HUES6 (cell line): ENCODE measurements at regions not wholly inside any gene's neighbourhood (a gene's known extent, or its start where the extent isn't known, plus 50 kb on each side); places are given as distances from the start of the nearest gene placed in this dataset.

Source experiments
- H3K27ac ChIP-seq: 2 replicates; pipeline ENCODE4 v1.7.0; 2013; ENCODE audit warnings: low read depth, mild to moderate bottlenecking, low read length, inconsistent platforms
- H3K27me3 ChIP-seq: 2 replicates; pipeline ENCODE4 v1.6.1; 2013; ENCODE audit warnings: low read length; ENCODE audit not compliant: control insufficient read depth, insufficient read depth
- H3K36me3 ChIP-seq: 2 replicates; pipeline ENCODE4 v1.6.1; 2013; ENCODE audit warnings: low read length; ENCODE audit not compliant: control insufficient read depth, insufficient read depth
- H3K4me1 ChIP-seq: 2 replicates; pipeline ENCODE4 v1.6.1; 2013; ENCODE audit warnings: low read length; ENCODE audit not compliant: control insufficient read depth, insufficient read depth
- H3K4me3 ChIP-seq: 2 replicates; pipeline ENCODE4 v1.5.1; 2013; ENCODE audit warnings: low read depth, low read length
- H3K9ac ChIP-seq: one replicate; pipeline ENCODE4 v1.6.1; 2013; ENCODE audit warnings: mild to moderate bottlenecking, low read length
- H3K9me3 ChIP-seq: 2 replicates; pipeline ENCODE4 v1.6.1; 2013; ENCODE audit warnings: low read depth, low read length; ENCODE audit not compliant: control insufficient read depth, insufficient read depth

DNA sequence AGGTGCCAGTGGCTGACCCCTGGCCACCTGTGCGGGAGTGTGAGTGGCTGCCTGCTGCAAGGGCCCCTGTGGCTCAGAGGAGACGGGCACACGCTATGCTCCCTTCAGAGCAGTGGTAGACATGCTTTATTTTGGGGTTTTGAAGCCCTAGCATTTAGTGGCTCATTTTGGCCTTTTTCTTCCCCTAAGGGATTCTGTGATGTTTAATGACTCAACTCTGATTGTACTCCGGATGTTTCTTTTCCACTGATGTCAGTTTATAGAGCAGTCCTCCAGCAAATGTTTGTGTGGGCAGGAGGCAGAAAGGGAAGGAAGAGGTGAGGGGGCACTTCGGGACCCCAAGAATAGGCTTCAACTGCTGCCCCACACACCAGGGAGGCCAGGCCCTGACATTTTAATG is 288.9 kb upstream of the C2CD4B start:
- Histone ChIP-seq H3K4me3 (no peak overlapping the region), H3K27me3 (no peaks in the 10 kb centered on the region), H3K9me3 (no peaks in the 10 kb centered on the region), H3K4me1 (peaks cover 43% of the 10 kb centered on the region), H3K36me3 (no peaks in the 10 kb centered on the region), H3K9ac (no peak overlapping the region), H3K27ac (no peak overlapping the region)

DNA sequence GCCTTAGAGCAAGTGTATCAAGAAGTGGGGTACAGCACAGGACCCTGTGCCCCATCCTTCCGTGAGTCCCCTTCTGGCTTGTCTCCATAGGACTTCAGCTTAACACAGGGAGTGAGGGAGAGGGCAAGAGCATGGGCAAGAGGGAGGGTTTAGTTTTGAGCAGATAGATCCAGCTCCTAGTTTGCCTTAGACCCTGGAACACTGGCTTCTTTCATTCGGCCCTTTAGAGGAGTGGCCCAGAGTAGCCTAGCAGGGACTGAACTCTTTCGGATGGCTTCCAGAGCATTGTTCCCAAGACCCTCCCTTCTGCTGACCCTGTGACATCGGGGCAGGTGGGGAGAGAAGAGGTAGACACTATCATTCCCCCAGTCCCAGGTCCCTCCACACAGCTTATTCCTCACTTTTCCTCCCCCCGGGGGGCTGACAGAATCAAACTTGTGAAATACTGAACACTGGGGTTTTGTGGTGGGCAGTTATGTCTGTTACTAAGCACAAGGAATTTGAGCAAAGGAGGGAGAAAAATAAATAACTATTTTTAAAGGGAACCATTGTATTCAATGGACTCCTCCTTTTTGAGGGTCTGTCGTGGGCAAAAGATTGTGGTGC is 289.6 kb upstream of the C2CD4B start:
- peaks cover 43% of the 10 kb centered on the region for H3K4me1 ChIP-seq
- no peak overlapping the region for H3K27ac ChIP-seq
- H3K9ac ChIP-seq = no peak overlapping the region
- no peak overlapping the region for H3K4me3 ChIP-seq
- no peaks in the 10 kb centered on the region for H3K36me3 ChIP-seq
- H3K9me3 ChIP-seq = no peaks in the 10 kb centered on the region
- no peaks in the 10 kb centered on the region for H3K27me3 ChIP-seq

DNA sequence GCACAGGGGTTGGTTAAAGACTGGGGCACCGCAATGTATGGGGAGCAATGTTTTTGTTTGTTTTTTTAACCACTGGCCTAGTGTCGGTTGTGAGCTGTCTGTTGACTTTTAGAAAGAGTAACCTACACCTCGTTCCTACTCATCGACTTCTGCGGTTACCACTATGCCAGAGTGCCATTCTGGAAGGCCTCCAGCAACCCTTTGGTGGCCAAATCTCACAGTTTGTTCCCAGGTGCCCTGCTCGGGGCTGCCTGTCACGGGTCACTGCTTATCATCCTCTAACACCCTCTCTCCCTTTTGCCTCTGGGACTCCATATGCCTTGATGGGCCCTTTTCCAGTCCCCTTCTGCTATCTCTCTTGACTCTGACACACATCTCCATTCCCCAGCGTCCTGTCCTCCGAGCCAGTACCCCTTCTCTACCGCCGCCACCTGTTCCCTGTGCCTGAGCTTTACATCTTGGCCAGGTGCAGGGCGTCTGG is 290.4 kb upstream of the C2CD4B start:
- H3K9me3 ChIP-seq = no peaks in the 10 kb centered on the region
- peaks cover 43% of the 10 kb centered on the region for H3K4me1 ChIP-seq
- no peak overlapping the region for H3K4me3 ChIP-seq
- no peak overlapping the region for H3K27ac ChIP-seq
- H3K36me3 ChIP-seq = no peaks in the 10 kb centered on the region
- H3K9ac ChIP-seq = no peak overlapping the region
- no peaks in the 10 kb centered on the region for H3K27me3 ChIP-seq

DNA sequence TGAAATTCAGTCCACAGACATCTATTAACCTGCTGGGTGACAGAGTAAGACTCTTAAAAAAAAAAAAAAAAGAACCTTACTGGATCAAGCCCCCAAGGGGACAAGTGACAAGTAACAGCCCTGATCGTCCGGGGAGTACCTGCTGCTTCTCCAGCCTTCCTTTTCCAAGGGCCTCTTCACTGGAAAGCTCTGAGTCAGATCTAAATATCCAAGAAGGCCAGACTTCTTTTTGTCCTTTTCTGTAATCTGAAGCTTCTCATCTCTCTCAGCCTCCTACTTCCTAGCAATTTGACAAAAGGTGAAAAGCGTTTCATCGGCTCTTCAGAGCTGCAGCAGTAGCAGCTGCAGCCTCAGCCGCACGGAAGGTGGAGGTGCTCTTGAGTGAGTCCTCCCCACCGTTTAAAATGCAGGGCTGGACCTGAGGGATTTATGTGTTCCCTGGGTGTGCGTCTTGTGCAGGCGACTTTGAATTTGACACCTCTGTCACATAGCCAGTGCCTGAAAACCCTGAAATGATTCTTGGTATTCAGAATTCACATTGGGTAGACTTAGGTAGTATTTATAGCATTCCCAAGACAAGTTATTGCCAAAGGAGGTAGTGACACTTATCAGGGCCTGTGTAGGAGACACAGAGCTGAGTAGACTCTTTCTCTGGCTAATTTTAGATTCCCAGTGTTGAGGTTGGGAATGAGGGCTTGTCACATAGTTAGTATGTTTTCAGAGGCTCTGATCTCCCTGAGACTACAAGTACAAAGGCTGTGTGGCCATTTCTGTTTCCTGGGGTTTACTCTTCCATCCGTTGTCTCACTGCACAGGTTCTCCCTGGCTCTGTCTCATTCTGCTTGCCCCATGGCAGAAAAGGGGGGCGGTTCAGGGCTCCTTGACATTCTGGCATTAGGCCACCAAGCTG is 291.2 kb upstream of the C2CD4B start:
- Histone ChIP-seq H3K9me3 (no peaks in the 10 kb centered on the region), H3K27me3 (no peaks in the 10 kb centered on the region), H3K27ac (no peak overlapping the region), H3K4me3 (no peak overlapping the region), H3K9ac (no peak overlapping the region), H3K36me3 (no peaks in the 10 kb centered on the region), H3K4me1 (peaks cover 43% of the 10 kb centered on the region)

DNA sequence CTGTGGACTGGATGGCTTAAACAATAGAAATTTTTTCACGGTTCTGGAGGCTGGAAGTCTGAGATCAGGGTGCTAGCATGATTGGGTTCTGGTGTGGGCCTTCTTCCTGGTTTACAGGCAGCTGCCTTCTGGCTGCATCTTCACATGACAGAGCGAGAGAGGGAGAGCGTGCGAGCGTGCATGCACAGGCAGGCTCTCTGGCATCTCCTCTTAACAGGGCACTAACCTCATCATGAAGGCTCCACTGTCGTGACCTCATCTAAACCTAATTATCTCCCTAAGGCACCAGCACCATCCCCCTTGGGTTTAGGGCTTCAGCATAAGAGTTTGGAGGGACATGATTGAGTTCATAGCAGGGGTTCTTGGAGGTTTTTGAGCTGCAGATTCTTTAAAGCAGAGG is 292.0 kb upstream of the C2CD4B start:
- H3K4me1 ChIP-seq = peaks cover 36% of the 10 kb centered on the region
- no peaks in the 10 kb centered on the region for H3K36me3 ChIP-seq
- no peaks in the 10 kb centered on the region for H3K9me3 ChIP-seq

DNA sequence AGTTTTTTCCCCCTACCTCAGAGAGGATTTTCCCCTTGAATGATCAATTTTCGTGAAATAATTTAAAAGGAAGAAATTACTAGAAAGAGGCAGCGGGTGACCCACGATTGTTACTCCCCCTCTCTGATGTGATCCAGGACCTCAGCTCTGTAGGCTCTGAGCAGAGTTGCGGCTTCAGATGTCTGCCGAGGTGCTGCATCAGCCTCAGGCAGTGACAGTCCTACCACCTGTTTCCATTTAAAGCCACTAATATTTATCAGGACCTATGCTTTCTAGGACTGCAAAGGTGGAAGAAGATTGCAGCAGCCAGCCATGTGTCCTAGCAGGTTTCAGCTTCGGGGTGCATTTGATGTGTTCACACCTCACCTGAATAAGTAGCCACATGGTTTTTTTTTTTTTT is 294.8 kb upstream of the C2CD4B start:
- H3K27ac ChIP-seq = no peak overlapping the region
- H3K9me3 ChIP-seq = no peaks in the 10 kb centered on the region

More for the DNA sequence above, 292.0 kb upstream of the C2CD4B start:
- Histone ChIP-seq H3K27ac (no peak overlapping the region), H3K27me3 (no peaks in the 10 kb centered on the region), H3K9ac (no peak overlapping the region), H3K4me3 (no peak overlapping the region)

DNA sequence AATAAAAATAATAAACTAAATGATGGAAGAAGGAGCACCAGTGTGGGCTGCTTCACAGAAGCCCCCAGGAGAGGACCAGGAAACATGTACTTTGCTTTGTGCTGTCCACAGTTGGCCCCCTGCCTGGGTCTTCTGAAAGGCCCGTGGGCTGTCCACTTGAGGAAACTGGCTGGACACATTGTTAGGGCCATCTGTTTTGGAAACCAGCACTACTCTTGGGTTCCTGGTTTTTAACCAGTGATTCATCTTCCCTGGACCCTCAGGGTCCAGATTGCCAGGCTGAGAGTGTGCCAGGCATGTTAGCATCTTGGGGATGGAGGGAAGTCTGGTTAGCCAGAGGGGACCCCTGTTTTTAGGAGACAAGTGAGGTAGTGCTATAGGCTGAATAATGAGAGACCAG is 297.2 kb upstream of the C2CD4B start:
- no peak overlapping the region for H3K27ac ChIP-seq
- no peaks in the 10 kb centered on the region for H3K27me3 ChIP-seq
- H3K9ac ChIP-seq = no peak overlapping the region
- peaks cover 41% of the 10 kb centered on the region for H3K4me1 ChIP-seq
- H3K4me3 ChIP-seq = no peak overlapping the region
- no peaks in the 10 kb centered on the region for H3K36me3 ChIP-seq
- H3K9me3 ChIP-seq = no peaks in the 10 kb centered on the region

More for the DNA sequence above, 294.8 kb upstream of the C2CD4B start:
- H3K9ac ChIP-seq = no peak overlapping the region
- peaks cover 32% of the 10 kb centered on the region for H3K4me1 ChIP-seq
- H3K4me3 ChIP-seq = no peak overlapping the region
- H3K27me3 ChIP-seq = no peaks in the 10 kb centered on the region
- H3K36me3 ChIP-seq = no peaks in the 10 kb centered on the region

DNA sequence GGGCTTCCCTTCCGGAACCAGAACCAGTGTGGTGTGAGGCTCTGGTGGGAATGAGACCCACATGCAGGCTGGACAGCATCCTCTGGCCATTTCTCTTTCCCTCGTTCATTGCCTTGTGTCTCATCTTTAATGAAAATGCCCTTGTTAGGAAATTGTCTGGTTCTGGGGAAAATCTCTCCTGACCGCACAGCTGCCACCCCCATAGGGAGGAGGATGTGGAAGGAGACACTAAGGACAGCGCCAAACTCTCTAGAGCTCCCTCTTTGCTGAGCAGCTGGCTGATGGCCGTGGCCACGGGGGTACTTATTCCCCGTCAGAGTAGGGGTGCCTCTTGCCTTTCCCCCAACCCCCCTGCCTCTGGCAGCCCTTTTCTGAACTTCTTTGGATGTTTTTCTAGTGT is 297.6 kb upstream of the C2CD4B start:
- H3K4me1 ChIP-seq = peaks cover 37% of the 10 kb centered on the region
- no peak overlapping the region for H3K4me3 ChIP-seq
- no peaks in the 10 kb centered on the region for H3K27me3 ChIP-seq
- H3K9ac ChIP-seq = no peak overlapping the region
- H3K9me3 ChIP-seq = no peaks in the 10 kb centered on the region
- no peaks in the 10 kb centered on the region for H3K36me3 ChIP-seq
- no peak overlapping the region for H3K27ac ChIP-seq

DNA sequence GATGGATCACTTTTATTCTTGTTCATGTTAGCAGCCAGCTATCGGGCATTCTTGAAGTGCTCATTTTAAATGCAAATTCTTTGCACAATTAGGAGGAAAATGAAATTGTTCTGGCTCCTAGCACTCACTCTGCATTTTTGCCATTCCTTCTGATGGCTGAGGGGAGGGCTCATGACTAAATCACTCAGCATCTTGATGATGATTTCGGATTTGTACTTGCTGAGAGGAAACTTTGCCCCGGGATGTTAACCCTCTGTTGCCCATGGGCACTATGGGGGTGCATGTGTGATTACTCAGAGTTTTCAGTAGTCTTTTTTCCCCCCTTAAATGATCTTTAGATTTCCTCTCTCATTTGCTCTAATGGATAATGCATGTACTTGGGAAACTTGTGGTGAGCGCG is 299.6 kb upstream of the C2CD4B start:
- Histone ChIP-seq H3K27me3 (no peaks in the 10 kb centered on the region), H3K36me3 (no peaks in the 10 kb centered on the region), H3K9ac (no peak overlapping the region), H3K9me3 (no peaks in the 10 kb centered on the region), H3K4me3 (no peak overlapping the region), H3K27ac (0 out of 2 replicates have a peak overlapping the region, but pooled peaks have one; percentile 28), H3K4me1 (peaks cover 38% of the 10 kb centered on the region)

DNA sequence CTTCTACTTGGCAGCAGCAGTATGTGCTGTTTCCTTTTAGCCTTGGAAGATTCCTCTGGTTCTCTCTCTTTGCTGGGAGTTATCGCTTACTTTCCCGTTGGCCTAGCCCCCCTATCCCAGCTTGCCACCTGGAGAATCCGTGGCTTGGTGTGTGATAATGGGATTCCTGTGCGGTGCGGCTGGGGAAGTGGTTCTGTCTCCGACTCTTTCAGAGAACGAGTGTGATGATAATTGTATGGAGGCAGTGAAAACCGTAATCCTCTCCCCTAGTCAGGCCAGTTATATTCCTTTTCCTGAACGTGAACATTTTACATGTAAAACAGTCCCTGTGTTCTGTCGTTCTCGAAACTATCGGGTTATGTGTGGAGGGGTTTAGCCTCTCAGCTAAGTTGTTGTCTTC is 300.1 kb upstream of the C2CD4B start:
- Histone ChIP-seq H3K9ac (peak overlapping the region; percentile 40), H3K4me1 (peaks cover 42% of the 10 kb centered on the region), H3K27me3 (no peaks in the 10 kb centered on the region), H3K4me3 (peak overlapping the region; percentile 27; the same call in 1 of the 2 replicates), H3K27ac (peak overlapping the region; percentile 28; the same call in 1 of the 2 replicates), H3K9me3 (no peaks in the 10 kb centered on the region), H3K36me3 (no peaks in the 10 kb centered on the region)

DNA sequence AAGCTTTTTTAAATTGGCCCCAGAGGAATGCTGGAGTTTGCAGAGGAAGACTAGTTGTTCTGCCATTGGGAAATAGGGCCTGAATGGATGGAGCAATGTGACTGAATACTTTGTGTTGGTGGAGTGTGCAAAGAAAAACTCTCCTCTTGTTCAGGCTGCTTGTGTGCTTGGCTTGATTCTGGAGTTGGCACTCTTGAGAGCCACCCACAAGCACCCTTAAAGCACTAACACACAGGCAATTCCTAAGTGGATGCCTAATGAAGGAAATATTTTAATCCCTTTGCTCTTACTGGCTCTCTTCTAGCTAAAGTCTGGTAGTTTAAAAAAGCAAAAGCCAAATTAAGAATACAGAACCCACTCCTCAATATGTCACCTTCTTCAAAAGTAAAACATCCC is 304.4 kb upstream of the C2CD4B start:
- H3K27ac ChIP-seq = no peak overlapping the region
- no peaks in the 10 kb centered on the region for H3K9me3 ChIP-seq
- no peak overlapping the region for H3K4me3 ChIP-seq
- H3K27me3 ChIP-seq = no peaks in the 10 kb centered on the region
- H3K4me1 ChIP-seq = peaks cover 62% of the 10 kb centered on the region
- no peak overlapping the region for H3K9ac ChIP-seq
- no peaks in the 10 kb centered on the region for H3K36me3 ChIP-seq
